Testis (tissue), 2 donors: ENCODE measurements at regions not wholly inside any gene's neighbourhood (a gene's known extent, or its start where the extent isn't known, plus 50 kb on each side); places are given as distances from the start of the nearest gene placed in this dataset.

Experiments used
- POLR2A ChIP-seq: fragments of 450-650 bp; IDR thresholded peaks from one replicate; pipeline ENCODE4 v1.6.1; 2017; ENCODE audit warnings: antibody characterized with exemption, mild to moderate bottlenecking, moderate library complexity
- TF ChIP-seq, protein P1 (sequence below), 3 experiments: fragments of 450-650 bp in 2 of 3; fragments of 200-600 bp in 1 of 3; sonication (generic) in 1 of 3; IDR thresholded peaks; one replicate each; pipeline ENCODE4 v1.5.1; 2016 to 2019; ENCODE audit warnings: antibody characterized with exemption in 3 of 3, mild to moderate bottlenecking in 2 of 3, moderate library complexity in 1 of 3

DNA sequence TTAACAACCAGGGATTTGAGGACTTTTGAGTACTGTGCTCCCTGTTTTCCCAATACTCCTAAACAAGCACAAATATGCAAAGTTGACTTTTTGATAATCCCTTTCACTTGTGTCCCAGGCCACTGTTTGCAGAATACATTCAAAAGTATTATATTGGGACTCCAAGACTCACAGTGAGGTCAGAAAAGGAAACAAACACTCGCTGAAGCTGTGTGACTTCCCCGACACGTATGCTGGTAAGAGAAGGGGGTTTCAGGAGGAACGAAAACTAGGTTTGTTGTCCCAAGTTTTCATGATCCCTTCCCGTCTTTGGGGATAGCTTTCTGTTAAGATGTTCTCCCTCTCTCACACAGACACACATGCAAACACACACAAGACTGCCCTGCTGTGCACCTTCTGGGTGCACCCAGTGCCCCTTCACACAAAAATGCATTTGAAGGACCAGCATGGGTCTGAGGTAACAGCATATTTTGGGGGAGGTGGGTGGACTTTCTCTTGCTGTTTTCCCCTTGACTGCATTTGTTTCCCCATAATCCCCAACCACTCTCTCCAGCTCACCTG is 225.2 kb upstream of the PRICKLE2 start:
- TF ChIP-seq, protein P1, sequence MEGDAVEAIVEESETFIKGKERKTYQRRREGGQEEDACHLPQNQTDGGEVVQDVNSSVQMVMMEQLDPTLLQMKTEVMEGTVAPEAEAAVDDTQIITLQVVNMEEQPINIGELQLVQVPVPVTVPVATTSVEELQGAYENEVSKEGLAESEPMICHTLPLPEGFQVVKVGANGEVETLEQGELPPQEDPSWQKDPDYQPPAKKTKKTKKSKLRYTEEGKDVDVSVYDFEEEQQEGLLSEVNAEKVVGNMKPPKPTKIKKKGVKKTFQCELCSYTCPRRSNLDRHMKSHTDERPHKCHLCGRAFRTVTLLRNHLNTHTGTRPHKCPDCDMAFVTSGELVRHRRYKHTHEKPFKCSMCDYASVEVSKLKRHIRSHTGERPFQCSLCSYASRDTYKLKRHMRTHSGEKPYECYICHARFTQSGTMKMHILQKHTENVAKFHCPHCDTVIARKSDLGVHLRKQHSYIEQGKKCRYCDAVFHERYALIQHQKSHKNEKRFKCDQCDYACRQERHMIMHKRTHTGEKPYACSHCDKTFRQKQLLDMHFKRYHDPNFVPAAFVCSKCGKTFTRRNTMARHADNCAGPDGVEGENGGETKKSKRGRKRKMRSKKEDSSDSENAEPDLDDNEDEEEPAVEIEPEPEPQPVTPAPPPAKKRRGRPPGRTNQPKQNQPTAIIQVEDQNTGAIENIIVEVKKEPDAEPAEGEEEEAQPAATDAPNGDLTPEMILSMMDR (IDR thresholded peaks at IDR 0.05) = no peak
- TF ChIP-seq POLR2A = no peak
